HG02884 (cell line): ENCODE measurements at regions not wholly inside any gene's neighbourhood (a gene's known extent, or its start where the extent isn't known, plus 50 kb on each side); places are given as distances from the start of the nearest gene placed in this dataset.
"Not testable (repeated sequence)": the region's sequence is repeated elsewhere in the genome, so short reads cannot be mapped to it uniquely, and the experiment has no call there.

Experiments used
- ATAC-seq: cut with Tn5 transposase; IDR thresholded peaks from one replicate; pipeline ENCODE4 v1.9.1; 2021; ENCODE audit warnings: mild to moderate bottlenecking, moderate library complexity; ENCODE audit not compliant: unreplicated experiment

GRCh38 chr7:46606761-46607160, 685.7 kb upstream of the IGFBP3 start:
- ATAC-seq: no peak

GRCh38 chr7:46604241-46604661, 683.2 kb upstream of the IGFBP3 start:
- ATAC-seq: no peak

GRCh38 chr7:46603780-46604179, 682.7 kb upstream of the IGFBP3 start:
- ATAC-seq: no peak

- no peak for ATAC-seq
Measured at GRCh38 chr7:46603296-46603752, 682.3 kb upstream of the IGFBP3 start.

- ATAC-seq: no peak
Measured at GRCh38 chr7:46600340-46600739, 679.3 kb upstream of the IGFBP3 start.

GRCh38 chr7:46594831-46595230, 673.8 kb upstream of the IGFBP3 start:
- not testable (repeated sequence) for ATAC-seq

GRCh38 chr7:46590918-46591905, 670.1 kb upstream of the IGFBP3 start:
- ATAC-seq: not testable (repeated sequence)

- ATAC-seq: no peak
Measured at GRCh38 chr7:46589286-46589685, 668.2 kb upstream of the IGFBP3 start.

- ATAC-seq: no peak
Measured at GRCh38 chr7:46586406-46586805, 665.3 kb upstream of the IGFBP3 start.

- no peak for ATAC-seq
Measured at GRCh38 chr7:46583656-46584055, 662.6 kb upstream of the IGFBP3 start.

GRCh38 chr7:46581268-46581667, 660.2 kb upstream of the IGFBP3 start:
- ATAC-seq: no peak

- no peak for ATAC-seq
Measured at GRCh38 chr7:46580766-46581165, 659.7 kb upstream of the IGFBP3 start.

GRCh38 chr7:46577394-46577793, 656.3 kb upstream of the IGFBP3 start:
- ATAC-seq: no peak

- ATAC-seq: no peak
Measured at GRCh38 chr7:46576950-46577349, 655.9 kb upstream of the IGFBP3 start.

- ATAC-seq: no peak
Measured at GRCh38 chr7:46572691-46573090, 651.6 kb upstream of the IGFBP3 start.

GRCh38 chr7:46571996-46572395, 650.9 kb upstream of the IGFBP3 start:
- no peak for ATAC-seq

GRCh38 chr7:46569133-46569465, 648.0 kb upstream of the IGFBP3 start:
- no peak for ATAC-seq

- ATAC-seq: no peak
Measured at GRCh38 chr7:46568420-46569132, 647.5 kb upstream of the IGFBP3 start.

GRCh38 chr7:46567858-46568257, 646.8 kb upstream of the IGFBP3 start:
- no peak for ATAC-seq

GRCh38 chr7:46566097-46566774, 645.2 kb upstream of the IGFBP3 start:
- no peak for ATAC-seq
